DMS 273 (cell line): ENCODE measurements at regions not wholly inside any gene's neighbourhood (a gene's known extent, or its start where the extent isn't known, plus 50 kb on each side); places are given as distances from the start of the nearest gene placed in this dataset.
"Not testable (repeated sequence)": the region's sequence is repeated elsewhere in the genome, so short reads cannot be mapped to it uniquely, and the experiment has no call there.

Experiments used
- DNase-seq: peaks from one replicate; lab custom pipeline; 2025; ENCODE audit not compliant: unreplicated experiment; lab: John Stamatoyannopoulos, UW

- DNase-seq: no peak
Measured at GRCh38 chr20:48339190-48339985, 488.4 kb downstream of the PREX1 start.

DNA sequence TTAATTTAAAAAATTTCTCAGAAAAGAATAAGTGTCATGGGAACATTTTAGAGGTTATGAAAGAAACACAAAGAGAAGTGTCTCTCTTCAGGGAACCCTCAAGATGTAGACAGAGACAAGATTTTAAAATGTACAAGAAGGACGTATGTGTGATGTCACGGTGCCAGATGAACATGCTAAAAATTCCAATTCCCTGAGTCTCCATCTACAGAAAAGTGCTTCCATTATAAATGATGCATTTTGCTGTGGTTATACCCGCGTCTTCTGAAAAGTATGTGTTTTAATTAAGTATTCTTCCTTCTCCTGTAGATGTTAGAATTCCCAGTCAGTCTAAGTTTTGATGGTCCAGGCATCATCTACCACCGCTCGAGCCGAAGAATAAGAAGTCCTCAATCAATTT, 489.1 kb downstream of the PREX1 start:
- DNase-seq: no peak

DNA sequence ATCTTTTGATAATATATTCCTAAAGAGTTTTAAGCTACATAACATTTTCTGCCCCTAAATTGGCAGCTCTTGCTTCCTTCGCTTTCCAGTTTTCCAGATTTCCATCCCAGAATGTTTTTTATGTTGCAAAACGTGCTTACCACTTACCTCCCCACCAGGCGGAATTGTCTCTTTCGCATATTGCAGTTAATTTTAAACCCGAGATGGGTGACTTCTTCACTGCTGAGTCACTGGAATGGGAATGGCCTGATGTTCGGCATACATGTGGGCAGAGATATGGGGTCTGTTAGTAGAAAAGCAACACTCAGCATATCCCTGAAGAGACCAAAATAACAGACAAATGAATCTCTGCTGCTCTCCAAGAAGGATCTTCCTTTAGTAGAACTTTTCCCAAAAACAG, 491.2 kb downstream of the PREX1 start:
- DNase-seq: no peak

DNA sequence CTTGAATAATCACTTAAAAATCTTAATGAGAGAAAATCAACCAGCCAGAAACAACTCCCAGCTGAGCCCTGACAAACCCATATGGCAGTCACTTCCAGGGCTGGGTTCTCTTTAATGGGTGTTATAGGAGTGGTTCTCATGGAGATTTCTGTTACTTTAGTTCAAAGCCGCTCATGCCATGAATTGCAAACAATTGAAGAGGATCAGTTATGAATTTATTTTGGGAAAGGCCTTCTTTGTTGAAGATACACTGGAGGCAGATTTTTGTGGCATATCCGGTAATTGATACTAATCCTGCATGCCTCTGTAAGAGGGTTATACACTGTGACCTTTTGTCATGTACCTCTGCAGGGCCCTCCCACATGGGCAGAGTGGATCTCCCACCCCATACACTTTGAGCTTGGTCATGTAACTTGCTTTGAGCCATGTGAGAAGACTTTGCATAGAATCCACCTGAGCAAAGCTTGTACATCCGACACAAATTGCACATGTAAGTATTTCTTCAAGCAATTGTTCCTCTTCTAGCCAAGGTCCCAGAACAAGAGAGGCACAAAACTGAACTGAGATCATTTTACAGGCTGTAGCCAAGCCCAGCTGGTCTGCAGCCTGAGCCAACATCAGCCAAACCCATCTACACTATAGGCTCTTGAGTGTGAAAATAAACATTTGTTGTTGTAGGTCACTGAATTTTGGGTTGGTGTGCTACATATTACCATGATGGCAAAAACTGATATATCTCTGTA, 492.3 kb downstream of the PREX1 start:
- DNase-seq: peak; percentile 44

DNA sequence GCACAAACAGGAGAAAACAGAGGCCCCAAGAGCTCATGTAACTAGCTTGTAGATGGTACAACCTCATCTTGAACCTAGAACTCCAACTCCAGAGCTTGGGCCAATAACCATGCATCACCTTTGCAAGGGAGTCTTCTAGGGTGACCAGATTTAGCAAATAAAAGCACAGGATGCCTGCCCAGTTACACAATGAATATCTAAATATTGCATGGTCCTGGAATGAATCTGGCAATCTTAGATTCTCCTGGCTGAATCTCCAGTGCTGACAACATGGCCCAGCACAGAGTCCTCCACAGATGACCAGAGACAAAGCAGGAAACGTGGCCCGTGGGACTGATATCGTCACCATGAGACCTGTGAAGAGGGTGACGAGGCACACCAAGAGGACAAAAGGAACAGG, 494.1 kb downstream of the PREX1 start:
- DNase-seq: no peak

DNA sequence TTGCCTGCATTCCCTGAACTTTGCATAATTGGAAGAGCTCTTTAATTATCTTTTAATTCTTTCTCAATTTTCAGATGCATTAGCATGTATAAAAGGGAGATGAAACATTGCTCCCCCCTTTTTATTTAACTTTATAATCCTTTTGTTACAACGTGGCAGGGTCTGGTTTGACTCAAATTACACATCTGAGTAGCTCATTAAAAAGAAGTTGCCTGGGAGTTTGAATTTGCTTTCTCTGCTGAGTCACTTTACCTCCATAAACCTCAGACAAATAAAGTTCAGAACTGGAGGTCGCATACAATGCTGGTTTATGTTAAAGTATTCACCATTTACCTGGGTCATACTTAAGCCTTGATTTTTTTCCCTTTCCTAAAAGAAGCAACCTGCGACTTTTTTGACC, 495.2 kb downstream of the PREX1 start:
- DNase-seq: no peak

GRCh38 chr20:48331518-48332286, 496.1 kb downstream of the PREX1 start:
- DNase-seq: no peak

- peak; percentile 84 for DNase-seq
Measured at GRCh38 chr20:48329676-48330664, 497.8 kb downstream of the PREX1 start.

- no peak for DNase-seq
Measured at GRCh38 chr20:48329031-48329615, 498.7 kb downstream of the PREX1 start.

DNA sequence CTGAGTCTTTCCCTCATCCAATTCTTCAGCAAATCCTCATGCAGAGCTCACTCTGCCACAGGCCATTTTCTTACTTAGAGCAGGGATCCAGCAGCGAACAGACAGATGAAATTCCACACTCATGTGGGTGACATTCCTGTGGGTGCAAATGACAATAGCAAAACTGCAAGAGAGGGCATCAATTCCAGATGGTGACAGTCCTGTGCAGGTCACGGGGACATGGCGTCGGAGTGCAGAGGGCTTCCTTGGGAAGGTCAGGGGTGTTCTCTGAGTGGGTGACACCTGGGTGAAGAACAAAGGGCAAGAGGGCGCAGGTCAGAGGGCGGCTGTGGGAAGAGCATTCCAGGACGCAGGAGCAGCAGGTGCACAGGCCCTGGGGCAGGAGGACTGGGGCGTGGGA, 500.0 kb downstream of the PREX1 start:
- not testable (repeated sequence) for DNase-seq

- DNase-seq: peak; percentile 21
Measured at GRCh38 chr20:48326868-48327267, 500.9 kb downstream of the PREX1 start.

GRCh38 chr20:48326434-48326691, 501.4 kb downstream of the PREX1 start:
- DNase-seq: no peak

- DNase-seq: no peak
Measured at GRCh38 chr20:48325656-48326433, 502.0 kb downstream of the PREX1 start.

- no peak for DNase-seq
Measured at GRCh38 chr20:48324744-48325143, 503.1 kb downstream of the PREX1 start.

DNA sequence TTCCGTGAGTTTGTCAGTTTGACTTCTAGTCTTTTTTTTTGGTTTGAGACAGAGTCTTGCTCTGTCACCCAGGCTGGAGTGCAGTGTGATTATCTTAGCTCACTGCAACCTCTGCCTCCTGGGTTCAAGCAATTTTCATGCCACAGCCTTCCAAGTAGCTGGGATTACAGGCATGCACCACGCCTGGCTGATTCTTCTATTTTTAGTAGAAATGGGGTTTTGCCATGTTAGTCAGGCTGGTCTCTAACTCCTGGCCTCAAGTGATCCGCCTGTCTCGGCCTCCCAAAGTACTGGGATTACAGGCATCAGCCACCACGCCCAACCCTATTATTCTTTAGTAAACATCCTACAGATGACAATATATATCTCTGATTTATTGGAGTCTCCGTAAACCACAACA, 506.5 kb downstream of the PREX1 start:
- no peak for DNase-seq

DNA sequence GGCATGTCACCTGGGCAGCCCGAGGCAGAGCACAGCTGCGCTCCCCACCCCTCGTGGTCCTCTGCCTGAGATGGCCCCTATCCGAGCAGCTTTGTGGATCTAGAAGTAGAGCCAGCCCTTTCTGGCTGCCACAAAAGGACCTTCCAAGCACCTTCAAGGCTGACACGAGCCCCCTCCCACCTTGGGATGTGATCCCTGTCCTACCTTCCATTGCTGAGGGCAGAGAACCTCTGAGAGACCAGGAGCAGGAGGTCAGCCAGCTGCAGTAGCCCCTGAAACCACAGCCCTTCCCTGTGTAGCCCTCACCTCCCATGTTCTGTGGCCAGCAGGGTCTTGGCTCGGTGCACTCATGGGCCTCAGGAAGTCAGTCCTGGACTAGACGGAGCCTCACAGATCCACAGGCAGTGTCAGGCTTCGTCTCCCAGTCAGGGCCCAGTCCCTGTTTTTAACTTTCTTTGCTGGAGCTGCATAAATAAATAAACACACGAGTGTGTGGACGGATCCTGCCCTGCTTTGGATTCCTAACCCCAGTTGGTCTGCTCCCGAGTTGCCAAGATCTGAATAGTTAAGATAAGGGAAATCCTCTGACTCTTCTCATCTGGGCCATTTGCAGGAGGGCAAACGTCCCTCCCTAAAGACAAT, 507.7 kb downstream of the PREX1 start:
- no peak for DNase-seq

DNA sequence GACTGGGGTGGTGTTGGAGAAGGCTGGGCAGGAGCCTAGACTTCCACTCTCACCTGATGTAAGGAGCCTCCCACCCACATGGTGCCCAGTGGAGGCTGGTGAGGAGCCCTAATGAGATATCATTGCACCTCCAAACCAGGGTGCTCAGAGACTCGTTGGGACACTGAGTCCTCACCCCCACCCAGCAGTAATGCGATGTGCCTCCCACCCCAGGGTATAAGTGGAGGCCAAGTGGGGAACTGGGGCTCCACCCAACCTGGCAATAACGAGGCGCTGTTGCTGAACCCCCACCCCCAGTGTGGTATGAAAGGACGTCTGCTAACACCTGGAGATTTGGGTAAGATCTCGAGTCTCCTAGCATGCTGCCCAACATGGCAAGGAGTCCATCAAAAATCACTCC, 510.2 kb downstream of the PREX1 start:
- no peak for DNase-seq

DNA sequence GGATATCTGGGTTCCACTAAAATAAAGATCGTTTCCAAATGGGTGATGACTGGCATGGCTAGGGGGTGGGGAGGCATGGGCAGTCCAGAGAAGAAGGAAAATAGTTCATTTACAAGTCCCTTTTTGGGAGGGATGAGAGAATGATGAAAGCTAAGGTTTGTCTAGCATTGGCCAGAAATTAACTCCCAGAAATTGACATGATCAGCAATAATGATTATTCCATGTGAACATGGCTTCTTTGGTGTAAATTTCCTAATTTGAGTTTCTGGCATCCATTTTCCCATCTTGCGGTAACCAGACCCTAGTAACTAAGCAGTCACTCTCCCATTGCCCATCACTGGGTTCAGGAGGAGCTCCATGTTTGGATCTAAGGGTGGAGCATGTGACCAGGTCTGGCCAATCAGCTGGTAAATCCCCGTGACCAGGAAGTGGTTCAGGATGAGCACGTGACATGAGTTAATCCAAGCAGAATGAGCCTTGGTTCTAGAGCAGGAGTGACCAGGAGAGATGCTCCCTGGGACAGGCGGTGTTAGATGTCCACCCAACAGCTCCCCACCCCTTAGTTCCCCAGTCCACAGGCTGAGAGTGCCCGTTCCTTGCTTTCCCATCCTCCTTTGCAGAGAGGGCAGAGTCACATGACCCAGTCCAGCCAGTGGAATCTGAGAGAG, 512.7 kb downstream of the PREX1 start:
- DNase-seq: no peak

- DNase-seq: no peak
Measured at GRCh38 chr20:48313324-48313723, 514.5 kb downstream of the PREX1 start.
